RWPE2 (cell line): ENCODE measurements at regions not wholly inside any gene's neighbourhood (a gene's known extent, or its start where the extent isn't known, plus 50 kb on each side); places are given as distances from the start of the nearest gene placed in this dataset.

Experiments used
- ATAC-seq: fragments of 200-7000 bp; cut with Tn5 transposase; 3 replicates; pipeline ENCODE4 v1.9.1; 2021; ENCODE audit warnings: low read depth
- DNase-seq: peaks from one replicate; pipeline ENCODE4 v3.0.0-alpha.2; 2020; ENCODE audit warnings: low spot score
- H3K27ac ChIP-seq: fragments of 450-650 bp; 2 replicates; pipeline ENCODE4 v1.5.1; 2017; ENCODE audit warnings: mild to moderate bottlenecking; ENCODE audit not compliant: poor library complexity, severe bottlenecking
- H3K27me3 ChIP-seq: fragments of 250-450 bp; sonication (Bioruptor Pico); 2 replicates; pipeline ENCODE4 v1.5.1; 2021; ENCODE audit warnings: mild to moderate bottlenecking, moderate library complexity; ENCODE audit not compliant: insufficient read depth, poor library complexity, severe bottlenecking
- H3K36me3 ChIP-seq: fragments of 250-450 bp; sonication (Bioruptor Pico); 2 replicates; pipeline ENCODE4 v1.5.1; 2020; ENCODE audit warnings: low read depth, mild to moderate bottlenecking, moderate library complexity
- H3K4me1 ChIP-seq: fragments of 250-450 bp; sonication (Bioruptor Pico); 2 replicates; pipeline ENCODE4 v1.5.1; 2021; ENCODE audit warnings: mild to moderate bottlenecking, moderate library complexity; ENCODE audit not compliant: insufficient read depth, poor library complexity, severe bottlenecking
- H3K4me3 ChIP-seq: fragments of 250-450 bp; sonication (Bioruptor Pico); 2 replicates; pipeline ENCODE4 v1.5.1; 2021; ENCODE audit warnings: mild to moderate bottlenecking, moderate library complexity; ENCODE audit not compliant: severe bottlenecking
- H3K9me3 ChIP-seq: fragments of 250-450 bp; sonication (Bioruptor Pico); 2 replicates; pipeline ENCODE4 v1.5.1; 2021; ENCODE audit warnings: mild to moderate bottlenecking, moderate library complexity; ENCODE audit not compliant: severe bottlenecking
- TF ChIP-seq, protein P1 (sequence below): fragments of 450-650 bp; IDR thresholded peaks from one replicate; pipeline ENCODE4 v1.5.1; 2017; ENCODE audit warnings: mild to moderate bottlenecking, moderate library complexity; ENCODE audit not compliant: poor library complexity, severe bottlenecking

DNA sequence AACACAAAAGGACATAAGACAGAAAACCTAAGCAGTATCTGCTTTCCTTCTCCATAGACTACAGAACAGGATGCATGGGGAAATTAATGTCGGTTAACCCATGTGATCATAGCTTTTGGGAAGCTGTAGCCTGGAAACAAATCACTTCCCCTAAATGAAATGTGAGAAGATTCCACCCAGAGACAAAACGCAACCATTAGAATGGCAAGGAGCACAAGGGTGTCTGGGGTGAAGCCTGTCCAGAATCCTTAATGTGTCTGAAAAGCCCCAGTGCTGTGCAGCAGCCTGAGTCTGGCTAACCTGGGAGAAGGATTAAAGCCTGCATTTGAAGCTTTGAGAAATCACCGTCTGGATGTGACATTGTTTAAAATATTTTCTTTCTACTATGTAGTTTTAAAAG is 213.3 kb downstream of the ANKRD50 start:
- no peaks in the 10 kb centered on the region for H3K4me1 ChIP-seq
- no peaks in the 10 kb centered on the region for H3K9me3 ChIP-seq
- TF ChIP-seq, protein P1, sequence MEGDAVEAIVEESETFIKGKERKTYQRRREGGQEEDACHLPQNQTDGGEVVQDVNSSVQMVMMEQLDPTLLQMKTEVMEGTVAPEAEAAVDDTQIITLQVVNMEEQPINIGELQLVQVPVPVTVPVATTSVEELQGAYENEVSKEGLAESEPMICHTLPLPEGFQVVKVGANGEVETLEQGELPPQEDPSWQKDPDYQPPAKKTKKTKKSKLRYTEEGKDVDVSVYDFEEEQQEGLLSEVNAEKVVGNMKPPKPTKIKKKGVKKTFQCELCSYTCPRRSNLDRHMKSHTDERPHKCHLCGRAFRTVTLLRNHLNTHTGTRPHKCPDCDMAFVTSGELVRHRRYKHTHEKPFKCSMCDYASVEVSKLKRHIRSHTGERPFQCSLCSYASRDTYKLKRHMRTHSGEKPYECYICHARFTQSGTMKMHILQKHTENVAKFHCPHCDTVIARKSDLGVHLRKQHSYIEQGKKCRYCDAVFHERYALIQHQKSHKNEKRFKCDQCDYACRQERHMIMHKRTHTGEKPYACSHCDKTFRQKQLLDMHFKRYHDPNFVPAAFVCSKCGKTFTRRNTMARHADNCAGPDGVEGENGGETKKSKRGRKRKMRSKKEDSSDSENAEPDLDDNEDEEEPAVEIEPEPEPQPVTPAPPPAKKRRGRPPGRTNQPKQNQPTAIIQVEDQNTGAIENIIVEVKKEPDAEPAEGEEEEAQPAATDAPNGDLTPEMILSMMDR: no peak
- H3K27ac ChIP-seq: no peak overlapping the region
- H3K4me3 ChIP-seq: no peak overlapping the region
- no peak for DNase-seq
- H3K36me3 ChIP-seq: no peaks in the 10 kb centered on the region
- no peak; the same call in 2 of the 3 replicates for ATAC-seq
- H3K27me3 ChIP-seq: no peaks in the 10 kb centered on the region

DNA sequence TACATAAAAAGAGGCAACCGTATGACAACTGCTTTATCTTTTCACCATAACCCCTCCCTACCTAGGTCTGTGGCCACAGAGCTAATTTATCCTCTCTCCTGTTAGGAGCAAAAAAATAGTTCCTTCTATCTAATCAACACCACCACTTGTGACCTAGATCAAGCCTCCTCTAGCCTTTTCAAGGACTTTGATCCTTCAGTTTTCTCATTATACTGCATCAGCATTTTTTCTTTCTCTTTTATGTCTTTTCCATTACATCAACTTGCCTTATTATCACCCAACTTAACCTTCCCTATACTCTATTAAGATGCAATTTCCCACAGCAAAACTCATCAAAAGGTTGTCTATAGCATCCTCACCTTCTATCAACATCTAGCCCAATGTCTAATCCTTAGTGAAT is 211.0 kb downstream of the ANKRD50 start:
- no peaks in the 10 kb centered on the region for H3K9me3 ChIP-seq
- no peak overlapping the region for H3K4me3 ChIP-seq
- no peak overlapping the region for H3K27ac ChIP-seq
- no peaks in the 10 kb centered on the region for H3K4me1 ChIP-seq
- DNase-seq: no peak
- no peaks in the 10 kb centered on the region for H3K27me3 ChIP-seq
- no peaks in the 10 kb centered on the region for H3K36me3 ChIP-seq
- no peak for ATAC-seq
- TF ChIP-seq, protein P1: no peak

DNA sequence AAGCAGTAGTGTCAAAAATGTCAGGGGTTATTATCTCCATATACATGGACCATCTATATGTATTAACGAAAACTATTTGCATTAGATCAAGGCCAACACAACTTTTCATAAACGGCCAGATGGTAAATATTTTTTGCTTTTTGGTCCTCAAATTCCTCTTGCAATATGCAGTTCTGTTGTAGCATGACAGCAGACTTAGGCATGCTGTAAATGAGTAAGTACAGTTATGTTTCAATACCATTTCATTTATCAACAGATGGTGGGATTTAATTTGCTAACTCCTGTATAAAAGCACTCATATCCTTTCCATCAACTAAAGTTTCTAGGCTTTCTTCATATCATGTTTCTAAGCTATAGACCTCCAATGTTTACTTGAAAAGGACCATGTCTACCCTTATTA is 208.1 kb downstream of the ANKRD50 start:
- no peak for ATAC-seq
- Histone ChIP-seq H3K4me1 (no peaks in the 10 kb centered on the region), H3K4me3 (no peak overlapping the region), H3K9me3 (no peaks in the 10 kb centered on the region), H3K27ac (no peak overlapping the region), H3K36me3 (no peaks in the 10 kb centered on the region), H3K27me3 (no peaks in the 10 kb centered on the region)
- no peak for DNase-seq
- TF ChIP-seq, protein P1: no peak

DNA sequence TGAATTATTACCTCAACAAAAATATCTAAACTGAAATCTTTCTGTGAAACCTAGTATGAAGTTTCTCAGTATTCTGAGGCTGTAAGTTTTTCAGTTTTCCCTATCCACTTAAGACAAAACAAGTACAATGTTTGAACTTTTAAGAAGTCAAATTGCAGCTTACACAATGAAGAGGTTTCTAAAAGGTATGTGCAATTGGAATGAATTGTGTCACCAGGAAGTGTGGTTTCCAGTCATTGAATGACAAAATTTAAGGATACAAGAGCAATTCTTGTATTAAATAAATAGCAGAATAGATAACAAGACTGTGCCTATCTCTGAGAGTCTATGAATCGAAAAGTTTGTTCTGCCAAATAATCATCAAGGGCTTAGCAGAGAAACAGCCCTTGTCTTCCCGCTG is 207.3 kb downstream of the ANKRD50 start:
- no peaks in the 10 kb centered on the region for H3K27me3 ChIP-seq
- H3K9me3 ChIP-seq: no peaks in the 10 kb centered on the region
- H3K36me3 ChIP-seq: no peaks in the 10 kb centered on the region
- no peaks in the 10 kb centered on the region for H3K4me1 ChIP-seq
- TF ChIP-seq, protein P1: no peak
- DNase-seq (no peak), ATAC-seq (no peak)
- no peak overlapping the region for H3K27ac ChIP-seq
- no peak overlapping the region for H3K4me3 ChIP-seq

DNA sequence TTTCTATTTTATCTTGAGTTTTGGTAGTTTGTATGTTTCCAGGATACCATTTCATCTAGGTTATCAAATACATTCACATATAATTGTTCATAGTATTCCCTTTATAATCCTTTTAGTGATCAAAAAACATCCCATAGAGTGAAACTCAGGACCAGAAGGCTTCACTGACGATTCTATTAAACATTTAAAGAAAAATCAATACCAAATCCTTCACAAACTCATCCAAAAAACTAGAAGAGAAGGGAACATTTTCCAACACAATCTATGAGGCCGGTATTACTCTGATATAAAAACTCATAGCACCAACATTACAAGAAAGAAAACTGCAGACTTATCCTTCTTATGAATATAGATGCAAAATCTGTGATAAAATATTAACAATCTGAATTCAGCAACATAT is 203.4 kb downstream of the ANKRD50 start:
- Histone ChIP-seq H3K36me3 (no peaks in the 10 kb centered on the region), H3K4me1 (no peaks in the 10 kb centered on the region), H3K27me3 (no peaks in the 10 kb centered on the region), H3K9me3 (no peaks in the 10 kb centered on the region), H3K27ac (no peak overlapping the region), H3K4me3 (no peak overlapping the region)
- no peak for ATAC-seq
- TF ChIP-seq, protein P1: no peak
- no peak for DNase-seq
